SHP77 (cell line): ENCODE measurements at regions not wholly inside any gene's neighbourhood (a gene's known extent, or its start where the extent isn't known, plus 50 kb on each side); places are given as distances from the start of the nearest gene placed in this dataset.

ENCODE experiments used
- DNase-seq, 2 experiments: peaks; one replicate each; lab custom pipeline; 2025; lab: John Stamatoyannopoulos, UW

DNA sequence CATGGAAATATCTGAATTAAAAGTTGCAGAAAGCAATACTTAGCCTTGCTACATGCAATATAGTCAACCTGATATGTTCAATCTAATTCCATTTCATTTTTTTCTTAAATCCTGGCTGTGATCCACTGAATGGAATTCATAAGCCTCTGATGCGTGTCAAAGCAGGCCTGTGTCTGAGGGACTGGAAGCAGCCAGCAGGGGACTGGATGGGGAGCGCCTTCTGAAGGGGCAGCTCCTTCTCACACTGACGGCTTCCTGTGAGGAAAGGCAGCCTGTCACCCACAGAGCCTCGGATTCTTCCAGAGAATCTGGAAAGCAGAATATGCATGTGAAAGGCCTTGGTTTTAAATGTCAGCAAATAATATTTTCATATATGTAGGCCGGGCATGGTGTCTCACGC, 73.5 kb downstream of the KCNF1 start:
- DNase-seq = no peak

DNA sequence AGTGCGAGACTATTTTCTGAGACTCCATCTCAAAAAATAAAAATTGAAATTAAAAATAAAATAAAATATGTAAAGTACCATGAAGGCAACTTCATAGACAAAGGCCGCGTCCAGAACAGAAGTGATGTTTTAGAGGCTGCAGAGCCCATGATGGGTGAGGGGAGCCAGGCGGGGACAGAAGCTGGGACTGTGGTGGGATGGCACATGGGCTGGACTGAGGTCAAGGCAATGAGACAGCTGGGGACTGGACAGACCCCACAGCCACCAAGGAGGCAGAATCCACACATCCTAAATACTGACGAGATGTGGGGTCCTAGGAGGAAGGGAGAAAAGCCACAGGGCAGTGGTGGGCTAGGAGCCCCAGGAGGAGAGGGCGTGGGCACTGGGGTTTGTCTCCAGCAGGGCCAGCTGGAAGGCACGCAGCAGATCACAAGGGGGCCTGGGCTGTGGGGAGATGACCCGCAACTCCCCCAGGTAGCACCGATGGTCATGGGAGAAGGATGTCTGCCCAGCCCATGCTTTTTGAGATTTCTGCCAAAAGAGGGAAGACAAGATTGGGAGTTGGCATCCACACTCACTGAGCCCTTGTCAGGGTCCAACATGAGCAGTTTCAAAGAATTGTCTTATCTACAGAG, 74.3 kb downstream of the KCNF1 start:
- DNase-seq = no peak

DNA sequence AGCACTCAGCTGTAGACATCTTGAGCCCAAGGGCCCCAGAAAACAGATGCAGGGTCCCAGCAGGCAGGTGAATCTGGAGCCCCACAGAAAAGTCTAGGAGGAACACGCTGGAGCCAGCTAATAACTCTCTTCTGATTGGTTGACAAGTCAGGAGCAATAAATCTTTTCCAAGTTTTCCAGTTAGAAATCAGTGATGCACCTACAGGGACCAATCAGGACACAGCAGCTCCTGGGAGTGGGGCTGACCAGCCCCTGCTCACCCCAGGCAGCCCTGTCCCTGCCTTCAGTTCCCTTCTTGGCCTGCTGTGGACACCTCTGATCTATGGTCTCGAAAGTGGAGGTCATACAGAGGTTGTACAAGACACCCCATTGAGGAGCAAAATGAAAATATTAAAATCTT, 75.7 kb downstream of the KCNF1 start:
- no peak for DNase-seq

DNA sequence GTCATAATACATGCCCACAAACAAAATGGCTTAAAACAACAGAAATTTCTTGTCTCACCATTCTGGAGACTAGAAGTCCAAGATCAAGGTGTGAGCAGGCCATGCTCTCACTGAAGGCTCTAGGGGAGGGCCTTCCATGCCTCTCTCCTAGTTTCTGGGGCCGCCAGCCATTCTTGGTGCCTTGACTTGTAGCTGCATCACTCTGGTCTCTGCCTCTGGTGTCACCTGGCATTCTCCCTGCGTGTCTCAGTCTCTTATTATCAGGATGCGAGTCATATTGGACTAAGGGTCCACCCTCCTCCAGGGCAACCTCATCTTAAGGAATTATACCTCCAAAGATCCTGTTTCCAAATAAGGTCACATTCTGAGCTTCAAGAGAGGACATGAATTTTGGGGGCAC, 76.1 kb downstream of the KCNF1 start:
- DNase-seq = no peak

DNA sequence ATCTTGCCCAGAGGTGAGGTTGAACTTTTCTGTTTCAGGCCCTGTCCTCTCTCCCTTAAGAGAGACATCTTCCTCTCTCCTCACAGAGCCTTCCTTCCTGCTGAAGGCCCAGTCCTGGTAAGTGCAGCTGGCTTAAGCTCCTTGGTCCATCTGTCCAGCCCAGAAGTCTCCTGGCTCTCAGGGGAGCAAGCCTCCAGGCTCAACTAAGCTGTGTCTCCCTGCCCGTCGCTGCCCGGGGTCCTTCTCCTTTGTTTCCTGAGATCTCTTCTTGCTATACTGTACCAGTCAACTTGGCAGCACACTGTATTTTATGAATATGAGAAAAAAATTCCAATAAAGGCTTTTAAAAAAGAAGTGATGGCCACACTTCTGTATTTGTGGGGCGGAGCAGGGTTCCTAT, 77.4 kb downstream of the KCNF1 start:
- DNase-seq = no peak

DNA sequence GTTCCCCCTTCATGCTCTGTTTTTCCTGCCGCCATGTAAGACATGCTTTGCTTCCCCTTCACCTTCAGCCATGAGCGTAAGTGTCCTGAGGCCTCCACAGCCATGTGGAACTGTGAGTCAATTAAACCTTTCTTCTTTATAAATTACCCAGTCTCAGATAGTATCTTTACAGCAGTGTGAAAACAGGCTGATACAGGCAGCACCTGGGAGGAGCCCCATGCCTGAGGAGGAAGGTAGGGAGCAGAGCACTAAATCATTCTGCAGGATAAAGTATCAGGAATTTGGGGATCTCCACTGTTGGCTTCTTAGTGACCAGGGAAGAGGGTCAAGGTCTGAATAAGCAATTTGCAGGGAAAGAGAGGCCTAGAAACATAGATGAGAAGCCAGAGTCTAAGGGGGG, 78.0 kb downstream of the KCNF1 start:
- DNase-seq = no peak

DNA sequence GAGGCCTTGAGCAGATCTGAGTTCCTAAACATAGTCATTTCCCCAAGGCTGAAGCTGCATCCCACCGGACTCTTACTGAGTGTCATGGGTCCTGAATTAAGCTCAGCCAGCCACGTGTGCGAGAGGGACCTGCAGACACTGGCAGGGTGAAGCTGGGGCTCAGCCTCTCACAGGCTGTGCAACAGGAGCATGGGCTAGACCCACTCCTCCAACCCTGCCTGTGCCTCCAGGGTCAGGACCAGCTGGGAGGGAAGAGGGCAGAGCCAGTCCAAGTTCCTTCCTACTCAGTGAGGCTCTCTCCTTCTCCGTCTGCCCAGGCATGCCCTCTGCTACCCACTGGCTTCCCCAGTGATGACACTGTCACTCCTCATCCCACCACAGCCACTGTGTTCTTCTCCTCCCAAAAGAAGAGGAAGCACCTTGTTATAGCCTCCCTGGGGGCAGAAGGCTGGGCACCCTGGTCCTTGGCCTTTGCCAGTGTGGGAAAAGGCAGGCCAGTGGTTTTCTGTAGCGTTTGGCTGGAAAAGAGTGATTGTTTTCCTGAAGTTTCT, 78.9 kb downstream of the KCNF1 start:
- DNase-seq = no peak

DNA sequence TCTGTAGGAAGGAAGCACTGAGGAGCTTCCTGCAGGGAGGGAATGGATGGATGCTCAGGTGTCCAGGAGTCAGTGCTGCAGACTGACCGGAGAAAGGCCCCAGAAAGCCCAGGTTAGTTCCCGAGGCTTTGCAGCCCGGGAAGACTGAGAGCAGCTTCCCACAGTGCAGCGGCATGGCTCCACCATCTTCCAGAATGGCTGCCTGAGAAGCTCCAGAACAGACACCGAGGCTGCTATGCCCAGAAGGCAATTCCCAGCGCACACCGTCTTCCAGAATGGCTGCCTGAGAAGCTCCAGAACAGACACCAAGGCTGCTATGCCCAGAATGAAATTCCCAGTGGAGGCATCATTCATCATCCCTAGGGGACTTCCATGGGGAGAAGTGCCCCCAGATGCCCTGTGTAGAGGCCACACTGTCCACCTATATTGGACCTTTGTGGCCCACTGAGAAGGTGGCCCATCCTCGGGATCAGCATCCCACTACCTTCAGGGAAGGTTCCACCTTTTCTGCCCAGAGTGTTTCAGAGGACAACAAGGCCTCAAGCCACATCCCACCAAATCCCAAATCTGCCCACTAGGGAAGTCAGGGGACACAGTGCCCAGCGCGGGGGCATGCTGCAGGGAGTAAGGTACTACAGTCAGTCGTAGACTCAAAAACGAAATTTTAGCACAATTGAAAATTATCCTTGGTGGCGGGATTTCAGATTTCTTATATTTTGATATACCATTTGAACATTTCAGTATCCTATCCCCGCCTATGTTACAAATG, 80.5 kb downstream of the KCNF1 start:
- no peak for DNase-seq

DNA sequence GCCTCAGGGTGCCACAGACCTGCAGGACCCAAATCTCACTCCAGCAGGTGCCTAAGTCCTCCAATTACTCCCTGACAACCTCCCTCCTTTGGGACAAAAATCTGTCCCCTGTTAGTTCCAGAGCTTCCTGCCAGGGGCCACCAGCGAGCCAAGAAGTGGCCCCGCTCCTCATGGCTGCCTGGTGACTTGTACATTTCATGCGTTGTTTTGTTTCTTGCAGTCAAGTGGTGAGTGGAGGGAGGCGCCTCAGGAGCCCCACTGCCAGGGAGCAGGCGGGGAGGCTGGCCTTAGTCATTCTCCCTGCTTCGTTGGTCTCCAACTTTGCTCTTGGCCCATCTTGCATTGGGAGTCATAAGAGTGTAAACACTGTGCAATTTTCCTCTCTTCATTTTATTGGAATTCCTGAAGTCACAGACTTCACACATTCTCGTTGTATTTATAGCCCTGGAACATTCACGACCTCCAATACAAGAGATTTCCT, 81.3 kb downstream of the KCNF1 start:
- DNase-seq = no peak

DNA sequence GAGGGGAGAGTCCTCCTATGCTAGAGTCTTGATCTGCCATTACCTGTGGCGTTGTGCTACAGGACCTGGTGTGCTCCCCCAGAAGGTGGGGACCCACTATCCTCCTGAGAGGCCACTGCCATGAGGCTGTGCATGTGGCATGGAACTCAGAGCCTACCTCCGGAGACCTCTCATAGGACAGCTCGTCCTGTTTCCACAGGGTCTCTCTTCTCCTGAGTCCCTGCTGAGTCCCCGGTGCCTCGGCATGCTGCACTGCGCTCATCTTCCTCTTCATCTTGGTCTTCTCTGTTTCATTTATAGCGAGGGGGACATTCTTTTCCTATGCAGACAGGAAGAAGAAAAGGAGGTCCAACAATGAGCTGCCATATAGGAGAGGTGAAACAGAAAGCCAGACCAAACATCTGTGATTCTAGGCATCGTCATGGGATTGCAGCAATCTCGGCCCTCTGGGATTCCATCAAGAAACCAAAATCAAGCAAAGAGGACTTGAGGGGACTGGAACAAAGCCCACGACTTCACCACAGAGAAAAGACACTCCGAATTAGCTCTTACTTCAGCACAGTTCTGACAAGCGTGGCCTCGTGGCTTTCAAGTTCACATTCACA, 83.7 kb downstream of the KCNF1 start:
- DNase-seq = no peak

DNA sequence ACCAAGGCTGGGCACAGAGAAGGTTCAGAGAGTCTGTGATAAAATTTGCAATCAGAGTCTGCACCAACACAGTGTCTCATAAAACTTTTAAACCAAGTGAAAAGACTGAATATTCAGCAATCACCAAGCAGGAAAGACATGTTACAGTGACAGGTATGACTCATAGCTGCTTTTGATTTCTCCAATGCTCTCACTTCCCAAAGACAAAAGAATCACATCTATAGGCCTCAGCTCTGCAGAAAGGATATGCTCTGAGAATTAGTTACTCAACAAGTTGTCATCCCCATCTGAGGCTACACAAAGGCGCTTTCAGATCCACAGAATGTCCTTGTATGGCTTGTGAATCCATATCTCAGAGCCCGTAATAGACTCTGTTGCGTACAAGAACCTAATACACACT, 92.5 kb downstream of the KCNF1 start:
- DNase-seq = no peak

DNA sequence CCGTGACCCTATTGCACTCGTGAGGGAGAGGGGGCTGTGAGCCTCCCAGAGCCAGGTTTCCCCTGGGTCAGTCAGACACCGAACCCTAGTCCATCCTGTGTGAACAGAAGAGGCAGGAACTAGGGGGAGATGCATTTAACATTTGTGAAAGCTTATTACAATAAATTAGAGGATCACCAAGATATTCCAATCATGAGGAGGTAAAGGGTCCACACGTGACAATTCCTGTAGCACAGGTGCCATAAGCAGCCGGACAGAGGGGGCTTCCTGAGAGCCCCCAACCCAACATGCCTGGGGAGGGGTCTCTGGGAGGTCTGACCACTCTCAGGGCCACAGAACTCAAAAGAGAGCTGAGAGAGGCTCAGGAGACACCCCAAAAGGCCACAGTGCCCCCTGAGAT, 93.3 kb downstream of the KCNF1 start:
- no peak for DNase-seq

DNA sequence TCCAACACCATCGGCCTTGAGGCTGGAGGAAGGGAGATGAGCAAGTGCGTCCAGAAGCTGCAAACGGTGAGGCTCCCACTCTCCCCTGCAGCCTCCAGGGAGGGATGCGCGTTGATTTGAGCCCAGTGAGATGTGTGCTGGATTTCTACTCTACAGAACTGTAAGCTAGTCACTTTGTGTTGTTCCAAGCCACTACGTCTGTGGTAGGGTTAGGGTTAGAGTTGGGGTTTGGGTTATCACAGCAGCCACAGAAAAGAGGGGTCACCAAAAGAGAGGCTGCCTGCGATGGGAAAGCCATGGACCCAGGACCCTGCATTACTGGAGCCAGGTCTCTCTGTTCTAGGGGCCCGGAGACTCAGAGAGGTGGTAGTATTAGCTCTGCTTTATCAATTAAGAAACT, 94.5 kb downstream of the KCNF1 start:
- no peak for DNase-seq

DNA sequence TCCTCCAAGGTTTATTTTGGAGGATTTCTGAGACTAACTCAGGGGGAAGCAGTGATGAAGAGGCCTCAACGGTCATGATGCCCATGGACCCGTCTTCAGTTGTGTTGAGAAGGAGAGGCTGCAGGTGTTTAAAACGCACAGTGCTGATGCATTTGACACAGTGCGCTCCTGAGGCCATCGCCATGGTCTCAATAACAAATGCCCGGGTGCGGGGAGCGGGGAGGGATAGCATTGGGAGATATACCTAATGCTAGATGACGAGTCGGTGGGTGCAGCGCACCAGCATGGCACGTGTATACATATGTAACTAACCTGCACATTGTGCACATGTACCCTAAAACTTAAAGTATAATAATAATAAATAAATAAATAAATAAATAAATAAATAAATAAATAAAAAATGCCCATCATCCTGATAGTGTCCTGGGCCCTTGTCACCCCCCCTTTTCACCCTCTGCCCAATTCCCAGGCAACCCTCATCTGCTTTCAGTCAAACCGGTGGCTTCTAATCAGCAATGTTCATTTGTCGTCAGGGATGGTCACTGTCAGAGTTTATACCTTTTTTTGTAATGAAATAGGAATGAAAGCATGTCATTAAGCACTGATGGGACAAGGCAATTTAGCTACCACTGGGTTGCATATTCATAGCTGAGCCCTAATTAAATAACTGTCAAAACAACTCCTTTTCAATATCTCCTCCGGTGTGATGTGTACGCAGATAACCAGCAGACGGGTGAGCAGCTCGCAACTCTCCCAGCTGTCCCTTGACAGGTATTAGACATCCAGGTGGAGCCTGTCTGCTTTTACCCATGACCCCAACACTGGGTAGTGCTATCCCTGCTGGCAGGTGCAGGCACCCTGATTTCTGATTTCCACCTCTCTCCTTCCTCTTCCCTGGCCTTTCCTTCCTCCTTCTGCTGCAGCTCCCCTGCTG, 95.9 kb downstream of the KCNF1 start:
- no peak for DNase-seq

DNA sequence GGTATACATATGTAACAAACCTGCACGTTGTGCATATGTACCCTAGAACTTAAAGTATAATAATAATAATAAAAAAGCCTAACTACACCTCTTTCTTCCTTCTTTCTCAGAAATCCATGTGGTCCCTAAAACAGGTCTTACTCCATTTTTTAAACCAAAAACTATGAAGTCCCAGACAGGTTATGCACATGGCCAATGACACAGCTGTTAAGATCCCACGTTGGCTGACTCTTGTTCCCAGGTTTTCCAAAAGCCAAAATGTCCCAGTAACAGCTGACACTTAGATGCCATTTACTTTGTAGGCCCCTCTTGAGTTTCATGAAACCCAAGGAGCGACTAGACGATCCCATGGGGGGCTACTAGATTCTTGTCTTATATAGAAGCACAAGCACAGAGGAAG, 97.0 kb downstream of the KCNF1 start:
- DNase-seq = no peak

DNA sequence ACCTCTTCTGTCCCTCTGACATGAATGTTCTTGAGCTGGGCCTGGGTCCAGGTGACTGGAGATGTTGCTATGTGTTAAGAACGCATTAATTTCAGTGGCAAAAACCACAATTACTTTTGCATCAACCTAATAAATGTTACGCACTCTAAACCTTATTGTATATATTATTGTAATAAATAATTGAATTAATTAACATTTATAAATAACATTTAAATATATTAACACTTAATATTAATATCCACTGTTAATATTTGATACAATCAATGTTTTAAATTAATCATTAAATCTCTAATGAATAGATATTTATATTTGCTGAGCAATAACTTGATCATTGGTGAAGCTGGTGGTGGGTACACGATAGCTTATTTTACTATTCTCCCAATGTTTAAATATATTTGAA, 97.4 kb downstream of the KCNF1 start:
- no peak for DNase-seq

DNA sequence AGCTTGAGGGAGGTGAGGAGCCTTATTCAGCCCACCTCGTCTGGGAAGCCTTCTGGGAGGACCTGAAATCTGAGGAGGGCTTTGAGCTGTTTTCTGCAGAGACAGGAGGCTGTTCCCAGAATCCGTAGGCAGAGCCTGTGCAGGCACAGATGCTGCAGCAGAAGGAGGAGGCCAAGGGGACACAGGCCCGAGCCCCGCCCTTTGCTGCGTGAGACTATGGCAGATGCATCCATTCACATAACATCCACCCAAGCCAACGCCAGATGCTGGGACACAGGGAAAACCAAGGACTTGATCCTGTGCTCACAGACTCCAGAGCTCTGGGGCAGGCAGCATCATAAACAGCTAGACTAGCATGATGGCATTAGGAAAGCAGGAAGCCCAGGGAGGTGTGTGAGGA, 98.2 kb downstream of the KCNF1 start:
- no peak for DNase-seq

DNA sequence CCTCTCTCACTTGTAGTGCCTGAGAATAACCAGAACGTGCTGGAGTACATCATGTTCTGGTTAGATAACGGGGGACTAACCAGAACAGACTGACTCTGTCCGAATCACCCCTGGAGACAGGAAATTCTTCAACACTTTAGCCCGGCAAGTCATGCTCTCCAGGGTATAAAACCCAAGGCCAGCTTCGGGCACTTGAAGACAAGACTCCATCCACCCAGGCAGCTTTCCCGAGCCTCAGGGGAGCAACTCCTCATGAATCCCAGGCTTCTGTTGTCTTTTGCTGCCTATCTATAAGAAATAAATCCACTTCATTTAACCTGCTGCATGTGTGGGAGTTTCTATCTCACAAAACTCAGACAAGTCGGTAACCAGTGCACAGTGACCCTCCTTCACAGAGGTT, 99.6 kb downstream of the KCNF1 start:
- DNase-seq = no peak

DNA sequence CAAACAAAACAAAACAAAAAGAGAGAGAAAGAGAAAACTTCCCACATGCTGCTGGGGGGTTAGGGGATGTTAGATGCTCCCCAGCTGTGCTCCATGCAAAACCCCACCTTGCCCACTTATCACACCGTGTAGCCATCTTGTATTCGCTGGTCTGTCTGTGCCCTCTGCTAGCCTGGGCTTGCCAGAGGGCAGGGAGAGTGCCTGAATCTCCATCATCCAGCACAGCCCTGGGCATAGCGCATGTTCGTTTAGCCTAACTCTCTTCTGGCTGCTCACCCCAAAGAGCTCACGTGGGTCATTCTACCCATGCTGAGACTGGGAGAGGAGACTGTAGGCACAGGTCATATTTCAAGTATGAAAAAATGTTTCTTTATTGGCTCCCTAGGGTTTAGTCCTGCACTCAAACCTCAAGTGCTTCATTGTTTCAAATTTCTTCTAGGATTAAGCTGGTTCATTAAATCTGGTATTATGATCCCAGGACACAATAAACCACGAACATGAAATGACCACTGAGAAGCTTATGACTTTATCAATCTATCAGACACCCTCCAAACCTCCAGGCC, 100.5 kb downstream of the KCNF1 start:
- no peak for DNase-seq

DNA sequence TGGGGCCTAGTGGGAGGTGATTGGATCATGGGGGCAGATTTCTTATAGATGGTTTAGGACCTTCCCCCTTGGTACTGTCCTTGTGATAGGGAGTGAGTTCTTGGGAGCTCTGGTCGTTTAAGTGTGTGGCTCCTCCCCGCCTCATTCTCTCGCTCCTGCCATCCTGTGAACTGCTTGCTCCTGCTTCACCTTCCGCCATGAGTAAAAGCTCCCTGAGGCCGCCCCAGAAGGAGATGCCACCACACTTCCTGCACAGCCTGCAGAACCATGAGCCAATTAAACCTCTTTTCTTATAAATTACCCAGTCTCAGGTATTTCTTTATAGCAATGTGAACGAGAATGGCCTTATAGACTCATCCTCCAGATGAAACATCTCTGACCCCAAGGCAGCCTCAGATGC, 101.5 kb downstream of the KCNF1 start:
- DNase-seq = no peak

DNA sequence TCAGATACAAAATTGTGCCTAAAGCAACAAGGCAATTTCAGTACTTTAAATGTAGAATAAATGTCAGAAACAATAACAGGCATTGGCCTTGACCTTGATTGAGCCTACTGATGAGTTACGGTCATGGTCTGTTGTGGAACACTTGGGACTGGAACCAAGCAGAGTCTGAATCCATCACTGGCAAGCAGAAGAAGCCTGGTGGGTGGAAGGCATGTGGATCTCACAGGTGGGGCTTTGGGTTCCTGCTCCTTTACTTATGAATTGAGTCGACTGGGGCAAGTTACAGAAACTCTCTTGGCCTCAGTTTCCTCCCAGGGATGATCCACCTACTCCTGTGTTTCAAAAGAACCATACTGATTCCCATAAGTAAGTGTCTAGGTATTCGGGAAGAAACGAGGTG, 102.3 kb downstream of the KCNF1 start:
- no peak for DNase-seq
